ENCODE measurements at regions not wholly inside any gene's neighbourhood (a gene's known extent, or its start where the extent isn't known, plus 50 kb on each side); places are given as distances from the start of the nearest gene placed in this dataset.
A peak's percentile ranks its signal among the peaks of the same experiment; 100 is the strongest.

GRCh38 chr5:15124461-15124860 is 252.9 kb upstream of the ANKH start:
- no peaks in the 10 kb centered on the region for H3K36me3 ChIP-seq (replicated peaks; ENCODE audit: insufficient read depth, low read depth)
- H3K9me2 ChIP-seq (replicated peaks; ENCODE audit: insufficient read depth) = no peaks in the 10 kb centered on the region
- H3K9me3 ChIP-seq (ENCODE audit: low read depth) = no peaks in the 10 kb centered on the region
- no peak overlapping the region for H2AFZ ChIP-seq
- no peaks in the 10 kb centered on the region for H4K20me1 ChIP-seq (ENCODE audit: insufficient read depth, poor library complexity, severe bottlenecking)
- H3K4me1 ChIP-seq (ENCODE audit: insufficient read depth) = peaks cover 4% of the 10 kb centered on the region
- WGBS (ENCODE audit: low lambda C conversion rate, missing lambda C conversion rate) = 74% methylated on average over 3 of the region's 3 CpGs
- no peak for DNase-seq (ENCODE audit: low spot score)
- TF ChIP-seq EZH2 (IDR thresholded peaks at IDR 0.05; ENCODE audit: borderline replicate concordance) (no peak), EZH2phosphoT487 (IDR thresholded peaks at IDR 0.05; ENCODE audit: low read depth, severe bottlenecking, unreplicated experiment) (no peak), CTCF (IDR thresholded peaks at IDR 0.05; ENCODE audit: poor library complexity) (no peak)
- H3K27me3 ChIP-seq = no peaks in the 10 kb centered on the region
- no peaks in the 10 kb centered on the region for H3K79me2 ChIP-seq
- H3K4me3 ChIP-seq = no peak overlapping the region
- H3K27ac ChIP-seq = peak overlapping the region; percentile 1
- H3K4me2 ChIP-seq = no peak overlapping the region

GRCh38 chr5:15117688-15118087 is 246.1 kb upstream of the ANKH start:
- no peaks in the 10 kb centered on the region for H3K9me3 ChIP-seq (ENCODE audit: low read depth)
- H3K9me2 ChIP-seq (replicated peaks; ENCODE audit: insufficient read depth) = no peaks in the 10 kb centered on the region
- H3K36me3 ChIP-seq (replicated peaks; ENCODE audit: insufficient read depth, low read depth) = no peaks in the 10 kb centered on the region
- TF ChIP-seq CTCF (IDR thresholded peaks at IDR 0.05; ENCODE audit: poor library complexity) (no peak), EZH2phosphoT487 (IDR thresholded peaks at IDR 0.05; ENCODE audit: low read depth, severe bottlenecking, unreplicated experiment) (peak; percentile 39), EZH2 (IDR thresholded peaks at IDR 0.05; ENCODE audit: borderline replicate concordance) (no peak)
- no peaks in the 10 kb centered on the region for H4K20me1 ChIP-seq (ENCODE audit: insufficient read depth, poor library complexity, severe bottlenecking)
- no peak overlapping the region for H3K27ac ChIP-seq
- no peak for DNase-seq (ENCODE audit: low spot score)
- WGBS (ENCODE audit: low lambda C conversion rate, missing lambda C conversion rate) = 45% methylated on average over 5 of the region's 5 CpGs
- no peaks in the 10 kb centered on the region for H3K79me2 ChIP-seq
- no peak overlapping the region for H3K4me2 ChIP-seq
- H3K4me3 ChIP-seq = no peak overlapping the region
- no peak overlapping the region for H2AFZ ChIP-seq
- H3K4me1 ChIP-seq (ENCODE audit: insufficient read depth) = peaks cover 2% of the 10 kb centered on the region
- no peaks in the 10 kb centered on the region for H3K27me3 ChIP-seq

- Histone ChIP-seq H3K9me2 (replicated peaks; ENCODE audit: insufficient read depth) (no peaks in the 10 kb centered on the region), H3K36me3 (replicated peaks; ENCODE audit: insufficient read depth, low read depth) (no peaks in the 10 kb centered on the region), H2AFZ (no peak overlapping the region), H3K27me3 (no peaks in the 10 kb centered on the region), H4K20me1 (ENCODE audit: insufficient read depth, poor library complexity, severe bottlenecking) (no peaks in the 10 kb centered on the region), H3K4me3 (no peak overlapping the region), H3K4me1 (ENCODE audit: insufficient read depth) (peaks cover 2% of the 10 kb centered on the region), H3K9me3 (ENCODE audit: low read depth) (no peaks in the 10 kb centered on the region), H3K79me2 (no peaks in the 10 kb centered on the region), H3K27ac (peak overlapping the region; percentile 37), H3K4me2 (no peak overlapping the region)
- TF ChIP-seq EZH2 (IDR thresholded peaks at IDR 0.05; ENCODE audit: borderline replicate concordance) (no peak), EZH2phosphoT487 (IDR thresholded peaks at IDR 0.05; ENCODE audit: low read depth, severe bottlenecking, unreplicated experiment) (no peak), CTCF (IDR thresholded peaks at IDR 0.05; ENCODE audit: poor library complexity) (no peak)
- 44% methylated on average over 5 of the region's 5 CpGs for WGBS (ENCODE audit: low lambda C conversion rate, missing lambda C conversion rate)
- no peak for DNase-seq (ENCODE audit: low spot score)
These were observed 245.4 kb upstream of the ANKH start for GRCh38 chr5:15116996-15117395.
